Mesenchymal stem cell (in vitro differentiated cells and primary cell): ENCODE measurements at regions not wholly inside any gene's neighbourhood (a gene's known extent, or its start where the extent isn't known, plus 50 kb on each side); places are given as distances from the start of the nearest gene placed in this dataset.
"Not testable (repeated sequence)": the region's sequence is repeated elsewhere in the genome, so short reads cannot be mapped to it uniquely, and the experiment has no call there.

Source experiments
- DNase-seq: peaks from one replicate; pipeline ENCODE4 v3.0.0-alpha.2; 2013
- H2AFZ ChIP-seq: one replicate; pipeline ENCODE4 v1.6.1; 2013; ENCODE audit warnings: low read depth, mild to moderate bottlenecking, control low read depth, inconsistent platforms, low read length, moderate library complexity
- H2AK5ac ChIP-seq: 2 replicates; pipeline ENCODE4 v1.6.1; 2013; ENCODE audit warnings: low read length, moderate library complexity, mild to moderate bottlenecking, inconsistent platforms; ENCODE audit not compliant: severe bottlenecking
- H2BK120ac ChIP-seq: one replicate; pipeline ENCODE4 v1.6.1; 2013; ENCODE audit warnings: low read depth, mild to moderate bottlenecking, inconsistent platforms, low read length, moderate library complexity
- H2BK12ac ChIP-seq, 2 experiments: one replicate each; pipeline ENCODE4 v1.6.1; 2013; ENCODE audit warnings: inconsistent platforms in 2 of 2, low read length in 2 of 2, mild to moderate bottlenecking in 2 of 2, moderate library complexity in 2 of 2, control low read depth in 1 of 2
- H2BK15ac ChIP-seq: one replicate; pipeline ENCODE4 v1.6.1; 2013; ENCODE audit warnings: mild to moderate bottlenecking, low read depth, inconsistent platforms; ENCODE audit not compliant: poor library complexity, severe bottlenecking
- H2BK5ac ChIP-seq: 2 replicates; pipeline ENCODE4 v1.6.1; 2013; ENCODE audit warnings: low read depth, mild to moderate bottlenecking, low read length, control low read depth, inconsistent platforms; ENCODE audit not compliant: poor library complexity, severe bottlenecking
- H3K14ac ChIP-seq, 2 experiments: one replicate each; pipeline ENCODE4 v1.6.1; 2013; ENCODE audit warnings: inconsistent platforms in 2 of 2, low read length in 2 of 2, control low read depth in 1 of 2, mild to moderate bottlenecking in 1 of 2, moderate library complexity in 1 of 2
- H3K18ac ChIP-seq, 2 experiments: one replicate each; pipeline ENCODE4 v1.6.1; 2013; ENCODE audit warnings: inconsistent platforms in 2 of 2, low read length in 2 of 2, control low read depth in 1 of 2, low read depth in 1 of 2, mild to moderate bottlenecking in 1 of 2
- H3K23ac ChIP-seq, 2 experiments: one replicate each; pipeline ENCODE4 v1.6.1; 2013; ENCODE audit warnings: inconsistent platforms in 2 of 2, low read length in 2 of 2, mild to moderate bottlenecking in 2 of 2, moderate library complexity in 2 of 2, control low read depth in 1 of 2
- H3K27ac ChIP-seq: 2 replicates; pipeline ENCODE4 v1.5.1; 2013; ENCODE audit warnings: mild to moderate bottlenecking, moderate library complexity, low read length, control low read depth, inconsistent platforms; ENCODE audit not compliant: poor library complexity, severe bottlenecking
- H3K27me3 ChIP-seq, 2 experiments: 2 replicates each; pipeline versions ENCODE4 v1.6.1 to v1.7.0; 2013; ENCODE audit warnings: low read length in 2 of 2, mild to moderate bottlenecking in 2 of 2, moderate library complexity in 2 of 2, control low read depth in 1 of 2, inconsistent platforms in 1 of 2; ENCODE audit not compliant: control insufficient read depth in 1 of 2, insufficient read depth in 1 of 2
- H3K36me3 ChIP-seq, 2 experiments: 2 replicates each; pipeline versions ENCODE4 v1.6.1 to v1.7.0; 2013; ENCODE audit warnings: low read length in 2 of 2, control low read depth in 1 of 2, inconsistent platforms in 1 of 2, low read depth in 1 of 2, mild to moderate bottlenecking in 1 of 2; ENCODE audit not compliant: insufficient read depth in 2 of 2, control insufficient read depth in 1 of 2
- H3K4ac ChIP-seq, 2 experiments: one replicate each; pipeline ENCODE4 v1.6.1; 2013; ENCODE audit warnings: inconsistent platforms in 2 of 2, low read length in 2 of 2, mild to moderate bottlenecking in 2 of 2, moderate library complexity in 2 of 2, control low read depth in 1 of 2, low read depth in 1 of 2
- H3K4me1 ChIP-seq: 2 replicates; pipeline ENCODE4 v1.6.1; 2013; ENCODE audit warnings: low read depth, low read length, control low read depth; ENCODE audit not compliant: control insufficient read depth, insufficient read depth
- H3K4me2 ChIP-seq: 2 replicates; pipeline ENCODE4 v1.6.1; 2013; ENCODE audit warnings: low read length, mild to moderate bottlenecking, inconsistent platforms; ENCODE audit not compliant: poor library complexity, severe bottlenecking
- H3K4me3 ChIP-seq, 2 experiments: 2 replicates each; pipeline versions ENCODE4 v1.5.1 to v1.7.0; 2013; ENCODE audit warnings: low read length in 2 of 2, mild to moderate bottlenecking in 2 of 2, control low read depth in 1 of 2, low read depth in 1 of 2; ENCODE audit not compliant: insufficient read depth in 1 of 2
- H3K79me1 ChIP-seq: replicated peaks from 2 replicates; pipeline ENCODE4 v1.6.1; 2013; ENCODE audit warnings: mild to moderate bottlenecking, control low read depth, low read length, inconsistent platforms; ENCODE audit not compliant: poor library complexity, severe bottlenecking
- H3K9ac ChIP-seq: 2 replicates; pipeline ENCODE4 v1.7.0; 2013; ENCODE audit warnings: mild to moderate bottlenecking, low read length, moderate library complexity
- H3K9me3 ChIP-seq: 2 replicates; pipeline ENCODE4 v1.7.0; 2013; ENCODE audit warnings: mild to moderate bottlenecking, low read length; ENCODE audit not compliant: control insufficient read depth
- H4K8ac ChIP-seq: one replicate; pipeline ENCODE4 v1.6.1; 2013; ENCODE audit warnings: inconsistent platforms, mild to moderate bottlenecking, low read length, moderate library complexity
- H4K91ac ChIP-seq: one replicate; pipeline ENCODE4 v1.6.1; 2013; ENCODE audit warnings: mild to moderate bottlenecking, low read length, inconsistent platforms
- WGBS: methylation state at CpG from one replicate; pipeline ENCODE4 v1.1.7; 2013; ENCODE audit warnings: mixed read lengths; 5-methylcytosine and 5-hydroxymethylcytosine counted together

DNA sequence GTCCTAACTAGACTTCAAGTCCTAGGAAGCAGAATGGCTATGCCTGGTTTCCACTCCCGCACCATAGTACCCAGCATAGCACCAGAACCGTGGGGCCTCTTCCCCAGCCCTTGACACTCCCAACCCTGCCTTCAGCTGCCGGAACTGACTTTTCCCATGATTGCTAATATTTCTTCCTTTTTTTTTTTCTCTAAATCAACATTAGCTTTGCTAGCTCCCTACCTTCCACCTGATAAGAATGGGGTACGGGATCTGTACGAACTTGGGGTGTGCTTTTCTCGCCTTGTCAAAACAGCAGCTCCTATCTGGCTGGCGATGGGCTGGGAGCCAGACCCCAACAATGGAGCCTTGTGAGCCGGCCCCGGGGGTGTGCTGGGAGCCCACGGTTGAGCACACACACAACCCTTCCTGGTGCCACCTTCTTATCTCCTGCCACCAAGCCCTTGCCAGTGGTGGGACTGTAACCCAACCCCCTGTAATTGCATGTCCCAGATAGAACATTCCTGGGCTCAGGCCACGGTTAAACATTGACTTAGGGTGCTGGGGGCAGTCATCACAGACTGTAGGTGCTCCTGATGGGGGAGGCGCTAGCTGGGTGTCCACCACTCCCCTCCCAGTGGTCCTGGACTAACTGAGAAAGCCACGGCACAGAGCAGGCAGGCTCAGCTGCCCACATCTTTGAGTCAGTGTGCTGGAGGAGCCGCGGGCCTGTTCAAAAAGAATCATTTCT is 213.0 kb upstream of the HAAO start:
- DNase-seq = no peak
- Histone ChIP-seq H2AFZ (no peak overlapping the region), H4K91ac (no peak overlapping the region), H3K23ac (no peak overlapping the region), H3K27me3 (no peaks in the 10 kb centered on the region), H3K9ac (no peak overlapping the region), H2AK5ac (no peak overlapping the region), H3K4me1 (peaks cover 18% of the 10 kb centered on the region), H3K4me3 (no peak overlapping the region), H3K4ac (no peak overlapping the region), H3K27ac (no peak overlapping the region), H3K4me2 (peak overlapping the region; percentile 5), H2BK120ac (no peak overlapping the region), H3K79me1 (no peaks in the 10 kb centered on the region), H3K9me3 (peaks cover 8% of the 10 kb centered on the region), H2BK12ac (no peak overlapping the region), H3K14ac (no peak overlapping the region), H3K36me3 (no peaks in the 10 kb centered on the region), H2BK5ac (peak overlapping the region; percentile 46), H3K18ac (no peak overlapping the region), H2BK15ac (no peak overlapping the region), H4K8ac (no peak overlapping the region)
- 95% methylated on average over 15 of the region's 15 CpGs for WGBS

- no peak overlapping the region for H2AFZ ChIP-seq
- no peak overlapping the region for H3K23ac ChIP-seq
- H4K8ac ChIP-seq = no peak overlapping the region
- no peak overlapping the region for H3K9ac ChIP-seq
- no peak overlapping the region for H3K14ac ChIP-seq
- H3K4me1 ChIP-seq = peaks cover 18% of the 10 kb centered on the region
- H2BK5ac ChIP-seq = no peak overlapping the region
- no peak for DNase-seq
- no peak overlapping the region for H3K4ac ChIP-seq
- H3K36me3 ChIP-seq = no peaks in the 10 kb centered on the region
- H3K4me3 ChIP-seq = no peak overlapping the region
- H2BK120ac ChIP-seq = no peak overlapping the region
- H3K79me1 ChIP-seq = no peaks in the 10 kb centered on the region
- peaks cover 8% of the 10 kb centered on the region for H3K9me3 ChIP-seq
- 98% methylated on average over 5 of the region's 5 CpGs for WGBS
- H3K4me2 ChIP-seq = no peak overlapping the region
- no peak overlapping the region for H2AK5ac ChIP-seq
- no peak overlapping the region for H3K27ac ChIP-seq
- H3K18ac ChIP-seq = no peak overlapping the region
- peak overlapping the region; percentile 65 for H2BK15ac ChIP-seq
- no peak overlapping the region for H4K91ac ChIP-seq
- no peaks in the 10 kb centered on the region for H3K27me3 ChIP-seq
- H2BK12ac ChIP-seq = no peak overlapping the region
Observed at GRCh38 chr2:43004879-43005244, 212.5 kb upstream of the HAAO start.

DNA sequence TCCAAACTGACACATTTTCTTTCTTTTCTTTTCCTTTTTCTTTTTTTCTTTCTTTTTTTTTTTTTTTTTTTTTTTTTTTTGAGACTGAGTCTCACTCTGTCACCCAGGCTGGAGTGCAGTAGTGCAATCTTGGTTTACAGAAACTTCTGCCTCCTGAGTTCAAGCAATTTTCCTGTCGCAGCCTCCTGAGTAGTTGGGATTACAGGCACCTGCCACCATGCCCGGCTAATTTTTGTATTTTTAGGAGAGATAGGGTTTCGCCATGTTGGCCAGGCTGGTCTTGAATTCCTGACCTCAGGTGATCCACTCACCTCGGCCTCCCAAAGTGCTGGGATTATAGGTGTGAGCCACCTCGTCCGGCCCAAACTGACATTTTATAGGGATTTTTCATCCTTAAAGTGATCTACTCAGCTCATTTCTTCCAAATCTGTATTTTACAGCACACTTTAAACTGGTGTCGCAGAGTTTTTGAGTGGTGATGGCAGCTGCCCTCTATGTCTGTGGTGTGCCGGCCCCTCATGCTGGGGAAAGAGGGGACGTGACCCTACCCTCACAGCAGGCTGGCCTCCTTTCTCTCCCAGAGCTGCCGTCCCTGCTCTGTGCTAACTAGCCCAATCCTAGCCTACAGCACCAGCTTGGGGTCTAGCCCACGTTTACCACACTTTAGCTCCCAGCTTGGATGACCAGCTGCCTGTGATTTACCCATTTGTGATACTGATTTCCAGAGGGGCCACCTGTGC is 211.9 kb upstream of the HAAO start:
- Histone ChIP-seq H2AK5ac (peak overlapping the region; percentile 65), H3K4me1 (peaks cover 18% of the 10 kb centered on the region), H2BK15ac (peak overlapping the region; percentile 65)
- H3K4ac ChIP-seq, H2BK12ac ChIP-seq, H3K18ac ChIP-seq, H2BK120ac ChIP-seq, H3K79me1 ChIP-seq, H4K8ac ChIP-seq, H3K36me3 ChIP-seq, H2AFZ ChIP-seq, H3K23ac ChIP-seq, H4K91ac ChIP-seq, H3K4me2 ChIP-seq, H3K14ac ChIP-seq, H3K9ac ChIP-seq, H3K4me3 ChIP-seq, H2BK5ac ChIP-seq, H3K27ac ChIP-seq, DNase-seq, H3K9me3 ChIP-seq, H3K27me3 ChIP-seq: not testable (repeated sequence)
- 93% methylated on average over 11 of the region's 11 CpGs for WGBS

- no peak overlapping the region for H3K14ac ChIP-seq
- H2BK120ac ChIP-seq = no peak overlapping the region
- H4K91ac ChIP-seq = no peak overlapping the region
- no peak overlapping the region for H2BK5ac ChIP-seq
- no peak overlapping the region for H2BK12ac ChIP-seq
- H3K27me3 ChIP-seq = no peaks in the 10 kb centered on the region
- no peak overlapping the region for H2AFZ ChIP-seq
- H3K4me3 ChIP-seq = no peak overlapping the region
- H3K36me3 ChIP-seq = no peaks in the 10 kb centered on the region
- 87% methylated on average over 2 of the region's 2 CpGs for WGBS
- no peak overlapping the region for H4K8ac ChIP-seq
- no peak overlapping the region for H3K4me2 ChIP-seq
- no peak overlapping the region for H3K23ac ChIP-seq
- H3K9ac ChIP-seq = no peak overlapping the region
- no peak overlapping the region for H3K4ac ChIP-seq
- no peak overlapping the region for H3K18ac ChIP-seq
- no peak overlapping the region for H2BK15ac ChIP-seq
- DNase-seq = no peak
- no peaks in the 10 kb centered on the region for H3K79me1 ChIP-seq
- H2AK5ac ChIP-seq = no peak overlapping the region
- H3K9me3 ChIP-seq = peaks cover 8% of the 10 kb centered on the region
- no peak overlapping the region for H3K27ac ChIP-seq
- peaks cover 18% of the 10 kb centered on the region for H3K4me1 ChIP-seq
Observed at GRCh38 chr2:43003702-43004101, 211.3 kb upstream of the HAAO start.
